ENCODE measurements at regions not wholly inside any gene's neighbourhood (a gene's known extent, or its start where the extent isn't known, plus 50 kb on each side); places are given as distances from the start of the nearest gene placed in this dataset.
"Not testable (repeated sequence)": the region's sequence is repeated elsewhere in the genome, so short reads cannot be mapped to it uniquely, and the experiment has no call there.

DNA sequence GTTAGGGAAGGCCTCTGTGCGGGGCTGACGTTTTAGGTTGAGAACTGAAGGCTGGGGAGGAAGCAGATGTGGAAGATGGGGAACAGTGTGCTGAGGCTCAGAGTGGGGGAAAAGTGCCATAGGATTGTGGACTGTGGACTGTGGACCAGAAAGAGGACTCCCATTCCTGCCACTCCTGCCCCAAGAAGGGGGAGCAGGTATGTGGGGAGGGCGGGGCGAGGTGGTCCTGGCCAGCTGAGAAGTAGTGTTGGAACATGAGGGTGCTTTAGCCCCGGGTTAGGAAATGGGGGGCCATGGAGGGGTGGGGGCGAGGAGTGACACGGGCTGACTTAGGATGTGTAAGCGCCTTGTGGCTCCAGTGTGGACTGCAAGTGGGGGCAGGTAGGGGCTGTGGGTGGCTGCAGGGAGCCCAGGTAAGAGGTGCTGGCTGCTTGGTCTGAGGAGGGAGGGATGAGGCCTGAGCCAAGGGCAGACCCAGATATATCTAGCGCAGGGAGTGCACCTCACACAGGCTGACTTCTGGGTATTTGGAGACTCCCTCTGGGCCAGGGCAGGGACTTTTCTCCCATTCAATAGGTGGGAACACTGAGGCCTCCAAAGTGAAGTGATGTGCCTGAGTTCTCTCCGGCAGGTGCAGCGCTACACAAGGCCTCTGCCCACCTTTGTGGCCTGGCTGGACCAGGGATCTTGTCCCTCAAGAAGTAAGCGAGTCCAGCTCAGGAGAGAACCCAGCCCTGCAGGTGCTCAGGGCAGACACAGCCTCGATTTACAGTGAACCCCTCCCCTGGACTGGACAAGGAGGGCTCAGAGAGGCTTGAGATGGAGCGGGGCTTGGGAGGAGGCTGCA, 76.6 kb upstream of the TOX2 start:
- DNase-seq (ENCODE audit: low spot score): no peak

DNA sequence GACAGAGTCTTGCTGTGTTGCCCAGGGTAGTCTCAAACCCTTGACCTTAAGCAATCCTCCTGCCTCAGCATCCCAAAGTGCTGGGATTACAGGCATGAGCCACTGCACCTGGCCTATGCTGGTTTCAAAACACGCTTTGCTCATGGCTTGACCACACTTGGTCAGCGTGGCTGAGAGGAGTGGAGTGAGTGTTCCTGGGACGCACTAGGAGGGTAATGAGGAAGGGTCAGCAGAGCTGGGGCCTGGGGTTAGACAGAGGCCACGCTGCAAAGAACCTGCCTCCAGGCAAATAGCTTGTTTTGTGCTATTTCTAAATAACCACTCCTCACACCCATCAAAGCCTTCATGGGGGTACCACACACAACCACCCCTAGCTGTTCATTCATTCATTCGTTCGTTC, 77.9 kb upstream of the TOX2 start:
- DNase-seq (ENCODE audit: low spot score): no peak

GRCh38 chr20:43835944-43836508, 78.6 kb upstream of the TOX2 start:
- DNase-seq (ENCODE audit: low spot score): no peak

- DNase-seq (ENCODE audit: low spot score): no peak
These were observed 80.9 kb upstream of the TOX2 start for GRCh38 chr20:43833511-43834395.

GRCh38 chr20:43832961-43833360, 81.7 kb upstream of the TOX2 start:
- DNase-seq (ENCODE audit: low spot score): no peak

DNA sequence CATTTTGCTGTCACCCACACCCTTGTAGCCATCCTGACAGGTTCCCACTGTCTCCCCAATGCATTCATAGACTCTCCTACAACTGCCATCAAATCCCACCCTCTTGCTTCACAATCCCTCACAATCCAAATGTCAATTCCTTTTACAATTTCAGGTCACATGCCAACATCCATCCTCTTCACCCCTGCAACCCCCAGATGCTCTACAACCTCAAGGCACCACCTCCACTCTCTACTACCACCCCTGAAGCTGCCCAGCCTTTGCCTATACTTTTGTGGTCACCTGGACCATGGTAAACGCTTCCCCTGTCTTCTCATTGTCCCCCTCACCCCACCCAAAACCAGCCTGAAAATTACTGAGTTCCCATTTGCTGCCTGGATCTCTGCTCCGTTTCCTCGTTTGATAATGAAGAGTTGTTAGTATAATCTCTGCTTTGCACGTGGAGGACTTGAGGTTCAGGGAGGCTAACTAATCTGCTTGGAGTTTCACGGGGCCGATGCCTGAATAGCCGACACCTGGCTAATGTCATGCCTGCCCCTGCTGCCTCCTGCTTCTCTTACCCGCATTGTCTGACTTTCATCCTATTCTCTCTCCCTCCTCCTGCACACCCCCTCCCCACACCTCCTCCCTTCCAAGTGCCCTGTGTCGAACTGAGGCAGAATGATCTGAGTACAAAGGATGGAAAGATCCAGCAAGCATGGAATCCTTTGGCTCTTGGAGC, 82.4 kb upstream of the TOX2 start:
- DNase-seq (ENCODE audit: low spot score): no peak

DNA sequence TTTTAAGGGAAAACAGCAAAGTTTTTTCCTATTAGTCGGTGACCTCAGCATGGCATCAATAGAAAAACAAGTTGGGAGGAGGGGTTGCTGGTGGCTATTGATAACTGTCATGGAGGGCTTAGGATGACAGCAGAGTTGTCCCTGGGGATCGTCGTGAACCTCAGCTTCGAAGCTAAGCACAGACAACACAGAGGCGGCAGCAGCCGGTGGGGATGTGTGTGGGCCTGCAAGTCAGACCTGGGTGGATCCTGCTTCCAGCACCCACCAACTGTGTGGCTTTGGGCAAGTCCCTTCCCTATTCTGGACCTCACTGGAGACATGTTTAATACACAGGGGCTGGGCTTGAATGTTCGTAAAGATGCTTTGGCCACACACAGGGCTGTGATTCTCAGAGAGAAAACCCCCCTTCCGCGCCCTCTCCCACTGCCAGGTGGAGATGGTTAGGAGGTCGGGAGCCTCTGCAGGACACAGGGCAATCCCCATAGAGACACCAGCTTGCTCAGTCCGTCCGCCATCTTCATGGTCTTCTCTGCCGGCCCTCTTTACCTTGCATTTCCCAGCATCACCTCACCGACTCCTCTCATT, 83.1 kb upstream of the TOX2 start:
- DNase-seq (ENCODE audit: low spot score): no peak

GRCh38 chr20:43830883-43831282, 83.8 kb upstream of the TOX2 start:
- DNase-seq (ENCODE audit: low spot score): no peak

GRCh38 chr20:43829951-43830690, 84.5 kb upstream of the TOX2 start:
- no peak for DNase-seq (ENCODE audit: low spot score)

DNA sequence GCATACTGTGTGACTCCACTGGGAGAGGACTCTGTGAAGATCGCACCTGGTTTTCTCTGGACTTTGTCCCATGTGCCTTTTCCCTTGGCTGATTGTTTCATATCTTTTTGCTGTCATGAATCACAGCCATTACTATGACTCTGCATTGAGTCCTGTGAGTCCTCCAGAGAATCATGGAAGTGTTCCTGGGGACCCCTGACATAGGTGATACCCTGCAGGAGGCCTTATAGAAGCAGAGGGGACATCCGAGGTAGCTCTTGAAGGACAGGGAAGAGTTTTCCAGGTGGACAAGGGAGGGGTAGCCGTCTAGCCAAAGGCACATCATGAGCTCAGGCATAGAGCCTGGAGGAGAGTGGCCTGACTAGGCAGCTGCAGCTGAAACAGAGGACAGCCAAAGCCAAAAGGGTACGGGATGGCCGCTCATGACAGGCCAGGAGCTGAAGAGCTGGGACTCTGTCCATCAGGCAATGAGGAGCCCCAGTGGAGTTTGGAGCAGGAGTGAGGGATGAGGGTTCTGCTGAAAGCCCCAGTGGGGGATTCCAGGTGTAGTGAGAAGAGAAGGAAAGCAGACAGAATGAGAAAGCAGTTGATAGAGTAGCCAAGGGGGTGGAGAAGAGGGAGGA, 86.6 kb upstream of the TOX2 start:
- no peak for DNase-seq (ENCODE audit: low spot score)

GRCh38 chr20:43826943-43827342, 87.7 kb upstream of the TOX2 start:
- DNase-seq (ENCODE audit: low spot score): not testable (repeated sequence)

DNA sequence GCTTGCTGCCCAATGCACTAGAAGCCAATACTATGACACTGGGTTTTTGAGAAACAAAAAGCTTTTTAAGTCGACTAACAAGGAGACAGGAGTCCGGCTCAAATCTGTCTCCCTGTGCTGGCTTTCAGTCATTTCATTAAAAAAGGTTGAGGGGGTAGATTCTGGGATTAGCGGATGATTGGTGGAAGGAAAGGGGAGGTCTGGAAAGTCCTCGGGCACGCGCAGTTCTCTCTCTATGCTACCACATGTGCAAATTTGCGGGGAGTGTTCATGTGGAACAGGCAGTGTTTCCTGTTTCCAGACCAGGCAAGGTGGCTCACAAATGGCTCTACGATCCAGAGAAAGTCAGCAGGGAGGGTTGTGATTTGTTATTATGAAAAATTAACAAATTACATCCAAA, 89.1 kb upstream of the TOX2 start:
- DNase-seq (ENCODE audit: low spot score): no peak

DNA sequence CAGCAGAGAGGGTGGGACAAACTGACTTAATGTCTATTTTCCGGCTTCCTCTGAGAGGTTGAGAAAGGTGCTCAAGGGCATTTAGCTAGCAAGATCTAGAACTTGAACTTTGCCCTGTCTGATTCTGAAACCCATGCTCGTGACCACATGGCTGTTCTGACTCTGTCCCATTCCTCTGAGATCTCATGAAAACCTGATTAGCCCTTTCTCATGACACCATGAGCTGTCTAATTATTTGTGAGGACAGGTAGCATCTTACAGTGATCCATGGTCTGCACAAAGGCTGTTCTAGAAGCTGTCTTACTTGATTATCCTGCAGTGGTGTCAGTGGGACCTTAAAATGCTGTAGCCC, 89.6 kb upstream of the TOX2 start:
- DNase-seq (ENCODE audit: low spot score): no peak

GRCh38 chr20:43824309-43825050, 90.2 kb upstream of the TOX2 start:
- no peak for DNase-seq (ENCODE audit: low spot score)

- no peak for DNase-seq (ENCODE audit: low spot score)
These were observed 92.9 kb upstream of the TOX2 start for GRCh38 chr20:43821795-43822194.

DNA sequence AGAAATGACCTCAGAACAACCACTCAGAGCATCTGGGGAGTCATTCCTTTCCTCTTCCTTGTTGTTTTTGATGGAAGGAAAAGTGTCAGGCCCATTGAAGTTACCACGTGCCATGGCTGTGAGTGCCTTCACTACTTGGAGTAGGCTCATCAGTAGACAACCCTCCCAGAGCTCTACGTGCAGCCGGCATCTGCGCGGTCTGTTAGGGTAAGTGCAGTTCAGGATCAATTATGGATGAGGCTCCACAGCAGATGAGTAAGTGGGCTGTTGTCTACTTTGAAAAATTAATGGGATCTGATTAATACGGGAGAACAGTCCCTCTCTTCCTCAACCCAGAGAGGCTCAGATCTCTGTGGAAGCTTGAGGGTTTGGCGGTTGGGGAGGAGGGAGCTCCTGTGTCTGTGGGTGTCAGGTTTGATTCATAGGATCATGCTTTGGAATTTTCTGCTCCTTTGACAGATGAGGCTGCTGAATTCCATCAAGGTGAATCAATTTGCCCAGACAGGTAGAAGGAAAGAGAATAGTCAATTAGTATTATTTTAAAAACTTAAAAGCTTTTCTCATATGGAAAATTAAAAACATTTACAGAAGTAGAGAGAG, 93.8 kb upstream of the TOX2 start:
- no peak for DNase-seq (ENCODE audit: low spot score)

GRCh38 chr20:43812216-43812615, 85.4 kb upstream of the GTSF1L start:
- DNase-seq (ENCODE audit: low spot score): no peak

DNA sequence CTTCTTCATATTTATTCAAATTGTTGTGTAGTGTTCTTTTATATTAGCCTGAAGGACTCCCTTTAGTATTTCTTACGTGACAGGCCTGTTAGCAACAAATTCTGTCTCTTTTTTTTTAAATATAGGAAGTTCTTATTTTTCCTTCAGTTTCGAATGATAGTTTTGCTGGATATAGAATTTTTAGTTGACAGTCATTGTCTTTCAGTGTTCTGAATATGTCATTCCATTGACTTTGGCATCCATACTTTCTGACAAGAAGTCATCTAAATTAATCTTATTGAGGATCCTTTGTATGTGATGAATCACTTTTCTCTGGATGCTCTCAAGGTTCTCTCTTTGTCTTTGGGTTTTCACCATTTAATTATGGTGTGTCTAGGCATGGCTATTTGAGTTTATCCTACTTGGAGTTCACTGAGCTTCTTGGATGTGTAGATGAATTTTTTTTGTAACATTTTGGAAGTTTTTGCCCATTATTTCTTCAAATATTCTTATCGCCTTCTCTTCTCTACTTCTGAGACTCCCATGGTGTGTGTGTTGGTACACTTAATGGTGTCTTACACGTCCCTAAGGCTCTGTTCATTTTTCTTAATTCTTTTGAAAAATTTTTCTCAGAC, 82.5 kb upstream of the GTSF1L start:
- no peak for DNase-seq (ENCODE audit: low spot score)

GRCh38 chr20:43804781-43805180, 78.0 kb upstream of the GTSF1L start:
- DNase-seq (ENCODE audit: low spot score): no peak

Data from RKO (cell line).